SJCRH30 (cell line): ENCODE measurements at regions not wholly inside any gene's neighbourhood (a gene's known extent, or its start where the extent isn't known, plus 50 kb on each side); places are given as distances from the start of the nearest gene placed in this dataset.

Experiments
- DNase-seq, 2 experiments: peaks; one replicate each; pipeline ENCODE4 v3.0.0-alpha.2; 2015 to 2020
- H3K27ac ChIP-seq: fragments of 250-450 bp; sonication (Bioruptor Pico); 2 replicates; pipeline ENCODE4 v1.5.1; 2020; ENCODE audit warnings: mild to moderate bottlenecking, moderate library complexity
- H3K27me3 ChIP-seq: fragments of 250-450 bp; sonication (Bioruptor Pico); 2 replicates; pipeline ENCODE4 v1.5.1; 2020; ENCODE audit warnings: mild to moderate bottlenecking, moderate library complexity
- H3K36me3 ChIP-seq: fragments of 250-450 bp; sonication (Bioruptor Pico); 2 replicates; pipeline ENCODE4 v1.5.1; 2020; ENCODE audit warnings: mild to moderate bottlenecking, moderate library complexity
- H3K4me1 ChIP-seq: fragments of 250-450 bp; sonication (Bioruptor Pico); 2 replicates; pipeline ENCODE4 v1.5.1; 2020; ENCODE audit warnings: mild to moderate bottlenecking, moderate library complexity
- H3K4me3 ChIP-seq: fragments of 250-450 bp; sonication (Bioruptor Pico); 2 replicates; pipeline ENCODE4 v1.5.1; 2020; ENCODE audit warnings: mild to moderate bottlenecking, moderate library complexity
- H3K9me3 ChIP-seq: fragments of 250-450 bp; sonication (Bioruptor Pico); replicated peaks from 2 replicates; pipeline ENCODE4 v1.5.1; 2020; ENCODE audit warnings: mild to moderate bottlenecking, moderate library complexity

GRCh38 chr18:6659963-6660725, 69.4 kb upstream of the ARHGAP28 start:
- DNase-seq = peak; percentile 77 to 87
- Histone ChIP-seq H3K9me3 (no peaks in the 10 kb centered on the region), H3K27ac (peak overlapping the region; percentile 47), H3K4me1 (peaks cover 32% of the 10 kb centered on the region), H3K4me3 (no peak overlapping the region), H3K36me3 (no peaks in the 10 kb centered on the region), H3K27me3 (no peaks in the 10 kb centered on the region)

- peak in 1 of 2 experiments; percentile 20 for DNase-seq
- H3K36me3 ChIP-seq = no peaks in the 10 kb centered on the region
- H3K4me1 ChIP-seq = peaks cover 32% of the 10 kb centered on the region
- H3K27ac ChIP-seq = peak overlapping the region; percentile 47; the same call in 1 of the 2 replicates
- H3K27me3 ChIP-seq = no peaks in the 10 kb centered on the region
- H3K9me3 ChIP-seq = no peaks in the 10 kb centered on the region
- H3K4me3 ChIP-seq = no peak overlapping the region
Observed at GRCh38 chr18:6661692-6662415, 67.7 kb upstream of the ARHGAP28 start.

- H3K27ac ChIP-seq = no peak overlapping the region
Observed at GRCh38 chr18:6666012-6666685, 63.4 kb upstream of the ARHGAP28 start.

GRCh38 chr18:6668836-6669235, 60.7 kb upstream of the ARHGAP28 start:
- H3K27me3 ChIP-seq = no peaks in the 10 kb centered on the region
- H3K9me3 ChIP-seq = no peaks in the 10 kb centered on the region
- no peaks in the 10 kb centered on the region for H3K36me3 ChIP-seq
- no peak for DNase-seq
- no peak overlapping the region for H3K4me3 ChIP-seq
- no peaks in the 10 kb centered on the region for H3K4me1 ChIP-seq
- H3K27ac ChIP-seq = no peak overlapping the region

More at GRCh38 chr18:6666012-6666685, 63.4 kb upstream of the ARHGAP28 start:
- no peaks in the 10 kb centered on the region for H3K9me3 ChIP-seq
- peaks cover 8% of the 10 kb centered on the region for H3K4me1 ChIP-seq
- no peaks in the 10 kb centered on the region for H3K27me3 ChIP-seq
- no peaks in the 10 kb centered on the region for H3K36me3 ChIP-seq
- no peak overlapping the region for H3K4me3 ChIP-seq
- no peak for DNase-seq

GRCh38 chr18:6672821-6673308, 56.7 kb upstream of the ARHGAP28 start:
- H3K36me3 ChIP-seq = no peaks in the 10 kb centered on the region
- H3K4me1 ChIP-seq = no peaks in the 10 kb centered on the region
- no peak overlapping the region for H3K4me3 ChIP-seq
- H3K27me3 ChIP-seq = no peaks in the 10 kb centered on the region
- no peak for DNase-seq
- no peaks in the 10 kb centered on the region for H3K9me3 ChIP-seq
- no peak overlapping the region for H3K27ac ChIP-seq

GRCh38 chr18:6677086-6677485, 52.4 kb upstream of the ARHGAP28 start:
- Histone ChIP-seq H3K4me3 (no peak overlapping the region), H3K27ac (no peak overlapping the region), H3K9me3 (no peaks in the 10 kb centered on the region), H3K36me3 (no peaks in the 10 kb centered on the region), H3K27me3 (no peaks in the 10 kb centered on the region), H3K4me1 (no peaks in the 10 kb centered on the region)
- DNase-seq = peak in 1 of 2 experiments; percentile 13

- no peak for DNase-seq
- Histone ChIP-seq H3K27ac (no peak overlapping the region), H3K36me3 (no peaks in the 10 kb centered on the region), H3K9me3 (no peaks in the 10 kb centered on the region), H3K27me3 (no peaks in the 10 kb centered on the region), H3K4me1 (no peaks in the 10 kb centered on the region), H3K4me3 (no peak overlapping the region)
Observed at GRCh38 chr18:6679201-6679600, 50.3 kb upstream of the ARHGAP28 start.
